ENCODE measurements at regions not wholly inside any gene's neighbourhood (a gene's known extent, or its start where the extent isn't known, plus 50 kb on each side); places are given as distances from the start of the nearest gene placed in this dataset.

DNA sequence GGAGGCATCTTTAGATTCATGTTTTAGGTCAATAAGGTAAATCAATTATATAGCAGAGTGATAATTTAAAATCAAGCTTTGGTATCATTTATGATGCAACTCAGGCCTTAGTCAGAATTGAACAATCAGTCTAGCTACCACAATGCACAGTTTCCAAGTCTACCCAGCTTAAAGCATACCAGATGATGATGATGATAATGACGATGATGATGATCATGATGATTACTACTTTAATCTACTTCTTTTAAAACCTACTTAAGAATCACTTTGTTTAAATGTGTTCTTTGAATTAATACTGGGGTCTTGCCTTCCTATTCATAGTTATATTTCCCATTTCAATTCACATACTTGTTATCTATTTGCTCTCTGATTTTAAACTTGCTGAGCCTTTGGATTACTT lies 1872.7 kb downstream of the OLFM4 start:
- TF ChIP-seq POLR2A (IDR thresholded peaks at IDR 0.05) (no peak), CTCF (IDR thresholded peaks at IDR 0.05) (no peak)

Measured in thyroid gland (tissue), 4 donors.